ENCODE measurements at regions not wholly inside any gene's neighbourhood (a gene's known extent, or its start where the extent isn't known, plus 50 kb on each side); places are given as distances from the start of the nearest gene placed in this dataset.

- no peaks in the 10 kb centered on the region for H3K4me1 ChIP-seq (ENCODE audit: control insufficient read depth in 1 of 2, low read depth in 2 of 2)
- no peak for TF ChIP-seq CTCF (IDR thresholded peaks at IDR 0.05)
- no peak overlapping the region for H3K27ac ChIP-seq
- no peaks in the 10 kb centered on the region for H3K36me3 ChIP-seq
- no peak overlapping the region for H3K4me3 ChIP-seq
- DNase-seq (ENCODE audit: low spot score): no peak
- H3K9me3 ChIP-seq: no peaks in the 10 kb centered on the region
- no peaks in the 10 kb centered on the region for H3K27me3 ChIP-seq (replicated peaks; ENCODE audit: insufficient read depth)
- no peak for ATAC-seq (ENCODE audit: insufficient number of reproducible peaks, low FRiP score, low read depth)
Measured at GRCh38 chr1:199817266-199817665, 210.2 kb upstream of the NR5A2 start.

GRCh38 chr1:199821029-199821779 lies 206.3 kb upstream of the NR5A2 start:
- Histone ChIP-seq H3K4me3 (no peak overlapping the region), H3K36me3 (no peaks in the 10 kb centered on the region), H3K9me3 (peaks cover 4% of the 10 kb centered on the region), H3K4me1 (ENCODE audit: control insufficient read depth in 1 of 2, low read depth in 2 of 2) (no peaks in the 10 kb centered on the region), H3K27me3 (replicated peaks; ENCODE audit: insufficient read depth) (no peaks in the 10 kb centered on the region), H3K27ac (no peak overlapping the region)
- no peak for ATAC-seq (ENCODE audit: insufficient number of reproducible peaks, low FRiP score, low read depth)
- TF ChIP-seq CTCF (IDR thresholded peaks at IDR 0.05): no peak
- DNase-seq (ENCODE audit: low spot score): no peak

- DNase-seq (ENCODE audit: low spot score) (no peak), ATAC-seq (ENCODE audit: insufficient number of reproducible peaks, low FRiP score, low read depth) (no peak)
- H3K36me3 ChIP-seq: no peaks in the 10 kb centered on the region
- H3K27me3 ChIP-seq (replicated peaks; ENCODE audit: insufficient read depth): no peaks in the 10 kb centered on the region
- no peak overlapping the region for H3K27ac ChIP-seq
- no peaks in the 10 kb centered on the region for H3K4me1 ChIP-seq (ENCODE audit: control insufficient read depth in 1 of 2, low read depth in 2 of 2)
- TF ChIP-seq CTCF (IDR thresholded peaks at IDR 0.05): no peak
- no peak overlapping the region for H3K4me3 ChIP-seq
- H3K9me3 ChIP-seq: no peaks in the 10 kb centered on the region
Measured at GRCh38 chr1:199832451-199832850, 195.1 kb upstream of the NR5A2 start.

GRCh38 chr1:199834711-199835110 lies 192.8 kb upstream of the NR5A2 start:
- no peak overlapping the region for H3K27ac ChIP-seq
- H3K27me3 ChIP-seq (replicated peaks; ENCODE audit: insufficient read depth): no peaks in the 10 kb centered on the region
- H3K36me3 ChIP-seq: no peaks in the 10 kb centered on the region
- ATAC-seq (ENCODE audit: insufficient number of reproducible peaks, low FRiP score, low read depth) (no peak), DNase-seq (ENCODE audit: low spot score) (no peak)
- TF ChIP-seq CTCF (IDR thresholded peaks at IDR 0.05): no peak
- no peaks in the 10 kb centered on the region for H3K4me1 ChIP-seq (ENCODE audit: control insufficient read depth in 1 of 2, low read depth in 2 of 2)
- H3K4me3 ChIP-seq: no peak overlapping the region
- H3K9me3 ChIP-seq: no peaks in the 10 kb centered on the region

GRCh38 chr1:199836430-199836829 lies 191.1 kb upstream of the NR5A2 start:
- H3K4me3 ChIP-seq: no peak overlapping the region
- H3K36me3 ChIP-seq: no peaks in the 10 kb centered on the region
- no peak overlapping the region for H3K27ac ChIP-seq
- H3K4me1 ChIP-seq (ENCODE audit: control insufficient read depth in 1 of 2, low read depth in 2 of 2): no peaks in the 10 kb centered on the region
- DNase-seq (ENCODE audit: low spot score): no peak
- no peak for TF ChIP-seq CTCF (IDR thresholded peaks at IDR 0.05)
- H3K9me3 ChIP-seq: no peaks in the 10 kb centered on the region
- no peaks in the 10 kb centered on the region for H3K27me3 ChIP-seq (replicated peaks; ENCODE audit: insufficient read depth)
- no peak for ATAC-seq (ENCODE audit: insufficient number of reproducible peaks, low FRiP score, low read depth)

Data from thoracic aorta (tissue), 2 donors.